GM18502 (cell line): ENCODE measurements at regions not wholly inside any gene's neighbourhood (a gene's known extent, or its start where the extent isn't known, plus 50 kb on each side); places are given as distances from the start of the nearest gene placed in this dataset.

ENCODE experiments used
- ATAC-seq: cut with Tn5 transposase; IDR thresholded peaks from one replicate; pipeline ENCODE4 v1.9.1; 2021; ENCODE audit warnings: mild to moderate bottlenecking; ENCODE audit not compliant: unreplicated experiment, poor library complexity

DNA sequence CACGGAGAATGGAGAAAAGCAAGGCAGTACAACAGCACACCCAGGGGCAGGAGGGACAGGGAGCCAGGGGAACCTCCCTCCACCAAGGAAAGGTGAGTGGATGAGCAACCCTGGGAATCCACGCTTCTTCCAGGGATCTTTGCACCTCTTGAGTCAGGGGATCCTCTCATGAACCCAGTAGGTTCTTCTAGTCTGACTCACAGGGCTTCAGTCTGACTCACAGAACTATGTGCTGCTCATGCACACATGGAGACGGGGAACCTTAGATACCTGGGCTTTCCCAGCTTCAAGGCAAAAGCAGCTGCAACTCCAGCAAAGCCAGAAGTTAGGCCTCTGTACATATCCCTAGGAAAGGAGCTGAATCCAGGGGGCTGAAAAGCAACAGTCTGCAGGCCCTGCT is 1021.4 kb upstream of the TENM4 start:
- no peak for ATAC-seq

DNA sequence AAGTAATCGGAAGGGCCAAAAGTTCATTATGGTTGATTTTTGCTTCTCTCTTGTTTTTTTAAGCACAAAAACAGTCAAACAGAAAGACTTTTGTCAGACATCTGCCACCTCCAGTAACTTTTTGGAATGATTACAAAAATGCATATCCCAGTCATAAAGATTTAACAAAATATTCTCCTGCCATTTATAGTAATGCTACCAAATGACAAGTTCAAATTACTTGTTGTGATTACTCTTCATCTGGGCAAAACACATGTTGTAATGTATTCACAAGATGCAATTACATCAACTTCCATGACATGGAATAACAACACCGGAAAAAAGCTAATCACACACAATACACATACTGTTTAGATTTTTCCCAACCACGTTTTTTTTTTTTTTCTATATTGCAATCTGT is 1017.5 kb upstream of the TENM4 start:
- no peak for ATAC-seq

DNA sequence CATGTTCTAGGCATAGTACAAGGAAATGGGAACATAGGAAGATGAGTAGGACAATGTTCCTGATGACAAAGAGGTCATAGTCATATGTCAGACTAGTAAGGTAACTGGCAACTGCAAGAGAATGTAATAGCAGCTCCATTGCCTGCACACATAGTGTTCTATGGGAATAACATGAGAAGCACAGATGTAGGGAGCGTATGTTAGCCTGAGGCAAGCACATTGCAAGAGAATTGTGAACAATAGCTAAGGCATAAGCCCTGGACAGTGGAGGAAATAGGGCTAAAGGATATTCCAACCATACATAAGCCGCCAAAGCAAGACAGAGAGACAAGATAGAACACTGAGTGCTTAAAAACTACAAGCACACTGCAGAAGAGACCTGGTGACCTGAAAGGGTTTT is 1017.0 kb upstream of the TENM4 start:
- no peak for ATAC-seq

DNA sequence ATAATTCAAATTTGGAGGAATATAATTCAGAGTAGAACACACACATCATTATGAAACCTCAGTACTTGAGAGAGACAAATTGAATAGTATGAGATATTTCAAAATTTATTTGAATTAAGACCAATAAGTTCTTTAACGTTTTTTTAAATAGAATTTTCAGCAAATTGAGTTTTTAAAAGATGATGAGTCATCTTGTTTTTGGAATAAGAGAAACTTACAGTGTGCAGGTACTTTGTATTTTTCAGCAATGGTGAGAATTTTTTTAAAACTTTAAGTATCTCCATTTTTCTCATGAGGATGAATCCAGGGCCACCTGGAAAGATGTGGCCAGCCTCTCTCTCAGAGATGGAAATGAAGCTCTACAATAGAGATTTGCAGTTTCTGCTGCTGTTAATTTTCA is 1015.0 kb upstream of the TENM4 start:
- ATAC-seq: no peak

DNA sequence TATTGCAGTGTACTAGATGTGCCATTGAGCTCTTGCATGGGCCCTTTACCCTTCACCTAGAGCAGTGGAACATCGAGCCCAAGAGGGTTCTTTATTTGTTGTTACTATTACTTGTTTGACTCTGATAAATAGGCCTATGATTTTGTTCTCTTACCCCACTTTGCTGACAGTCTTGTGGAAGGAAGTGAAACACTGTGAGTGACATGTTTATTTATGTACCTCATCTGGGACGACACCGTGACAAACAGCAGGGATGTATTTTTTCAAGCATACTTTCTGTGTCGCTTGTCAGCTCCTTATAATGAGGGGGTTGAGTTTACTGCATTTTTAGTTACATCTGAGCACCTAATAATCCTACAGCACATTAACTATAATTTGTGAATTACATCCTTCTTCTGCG is 1010.3 kb upstream of the TENM4 start:
- no peak for ATAC-seq

DNA sequence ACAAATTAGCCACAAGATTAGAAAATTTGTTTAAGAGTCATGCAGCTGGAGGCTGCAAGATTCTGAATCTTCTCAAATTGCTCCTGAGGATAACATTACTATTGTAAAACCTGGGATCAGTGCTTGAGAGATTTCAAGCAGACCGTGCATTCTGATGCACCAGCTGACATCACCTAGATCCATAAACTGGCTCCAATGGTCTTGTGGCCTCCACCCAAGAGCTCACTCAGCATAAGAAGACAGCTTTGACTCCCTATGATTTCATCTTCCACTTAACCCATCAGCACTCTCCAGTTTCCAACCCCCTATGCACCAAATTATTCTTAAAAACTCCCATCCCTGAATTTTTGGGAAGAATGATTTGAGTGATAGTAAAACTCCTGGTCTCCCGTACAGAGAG is 1007.9 kb upstream of the TENM4 start:
- no peak for ATAC-seq

DNA sequence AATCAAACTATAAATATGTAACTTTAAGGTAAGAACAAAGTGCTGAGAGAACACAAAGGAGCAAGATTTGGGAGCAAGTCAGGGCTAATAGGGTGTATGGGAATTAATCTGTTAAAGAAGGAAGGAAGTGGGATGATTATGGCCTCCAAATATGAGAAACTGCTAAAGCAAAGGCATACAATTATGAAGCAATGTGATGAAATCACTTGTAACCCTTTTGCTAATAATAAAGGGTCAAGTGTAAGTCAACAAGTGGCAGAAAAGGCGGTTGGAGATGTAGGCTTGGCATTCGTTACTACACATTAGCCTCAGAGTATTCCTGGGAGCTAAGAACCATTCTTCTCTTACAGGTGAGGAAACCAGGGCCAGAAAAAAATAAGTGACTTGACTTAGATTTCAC is 1002.3 kb upstream of the TENM4 start:
- ATAC-seq: no peak

DNA sequence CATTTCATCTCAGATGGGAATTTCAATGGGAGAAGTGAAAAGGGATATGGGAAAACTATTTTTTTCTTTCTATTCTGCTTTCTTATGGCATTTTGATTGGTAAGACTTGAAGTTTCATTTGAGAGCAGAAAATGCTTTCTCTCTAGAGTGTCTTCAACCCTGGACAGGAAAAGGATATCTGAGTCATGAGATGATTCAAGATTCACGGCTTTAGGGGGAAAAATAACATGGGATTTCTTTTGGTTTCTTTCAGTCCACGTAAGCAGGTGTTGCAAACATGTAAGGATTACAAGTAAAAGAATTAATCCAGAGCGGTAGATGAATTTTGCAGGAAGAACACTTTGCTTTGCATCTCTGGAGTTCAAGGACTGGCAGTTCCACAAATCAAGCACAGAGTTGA is 1001.0 kb upstream of the TENM4 start:
- ATAC-seq: no peak

DNA sequence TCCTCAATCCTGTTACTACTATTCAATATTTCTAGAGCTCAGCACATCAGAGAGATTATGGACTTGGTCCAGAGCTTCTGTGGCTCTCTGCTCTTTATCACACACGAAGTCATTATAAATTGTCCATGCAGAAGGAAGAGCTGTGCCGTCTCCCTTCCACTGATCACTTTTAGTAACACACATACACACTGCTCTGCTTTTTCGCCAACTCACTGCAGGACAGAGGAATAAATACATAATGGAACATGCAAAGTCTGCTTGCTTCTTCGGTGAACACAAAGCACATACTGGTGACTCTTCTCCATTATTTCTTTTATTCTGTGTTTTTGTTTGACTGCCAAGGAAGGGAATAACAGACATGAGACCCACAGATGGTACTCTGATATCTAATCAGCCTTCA is 1000.0 kb upstream of the TENM4 start:
- ATAC-seq: no peak

DNA sequence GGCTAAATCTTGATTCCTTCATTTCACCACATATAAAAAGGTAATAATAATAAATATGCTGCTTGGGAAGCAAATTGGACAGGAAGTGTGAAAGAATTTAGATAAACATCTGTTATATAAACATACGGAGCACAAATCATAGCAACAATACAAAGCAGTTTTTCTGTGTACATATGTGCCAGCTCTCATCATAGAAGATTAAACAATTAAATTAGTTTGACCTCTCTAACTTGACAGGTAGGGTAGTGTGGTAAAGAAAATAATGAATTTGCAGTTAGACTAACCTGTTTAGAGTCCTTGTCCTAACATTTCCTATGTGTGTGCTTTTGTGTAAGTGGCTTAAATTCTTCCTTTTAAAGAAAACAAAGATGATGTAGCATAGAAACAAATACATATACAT is 995.7 kb upstream of the TENM4 start:
- no peak for ATAC-seq

DNA sequence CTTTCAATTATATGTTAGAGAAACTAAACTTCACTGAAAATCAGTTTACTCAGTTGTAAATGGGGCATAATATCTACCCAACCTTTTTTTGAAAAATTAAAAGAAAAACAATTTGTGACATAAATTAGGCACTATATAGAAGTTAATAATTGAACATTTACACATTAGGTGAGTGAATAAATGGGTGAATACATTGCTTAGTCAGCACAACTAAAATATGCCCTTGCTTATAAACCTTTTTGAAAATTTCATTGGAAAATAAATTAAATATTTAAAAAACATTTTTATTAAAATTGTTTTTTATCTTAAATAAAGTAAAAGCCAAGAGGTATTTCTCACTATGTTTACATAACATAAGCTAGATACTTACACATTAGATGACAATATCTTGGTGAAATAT is 994.5 kb upstream of the TENM4 start:
- ATAC-seq: no peak

DNA sequence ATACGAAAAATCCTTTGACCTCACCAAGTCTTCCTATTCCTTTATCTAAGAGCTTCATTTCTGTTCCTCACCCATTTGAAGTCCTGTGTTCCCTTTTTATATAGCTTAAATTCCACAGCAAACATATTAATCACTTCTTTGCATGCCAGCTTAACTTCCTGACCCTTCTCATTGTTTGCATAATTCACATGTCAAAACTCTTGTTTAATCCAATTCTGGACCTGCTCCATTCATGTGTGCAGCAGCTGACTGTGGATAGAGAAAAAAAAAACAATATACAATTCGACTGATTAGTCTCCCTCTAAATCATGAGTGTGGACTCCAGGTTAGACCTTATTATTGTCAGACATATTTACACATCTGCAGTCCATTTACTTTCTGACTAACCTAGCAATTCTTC is 991.2 kb upstream of the TENM4 start:
- ATAC-seq: no peak

DNA sequence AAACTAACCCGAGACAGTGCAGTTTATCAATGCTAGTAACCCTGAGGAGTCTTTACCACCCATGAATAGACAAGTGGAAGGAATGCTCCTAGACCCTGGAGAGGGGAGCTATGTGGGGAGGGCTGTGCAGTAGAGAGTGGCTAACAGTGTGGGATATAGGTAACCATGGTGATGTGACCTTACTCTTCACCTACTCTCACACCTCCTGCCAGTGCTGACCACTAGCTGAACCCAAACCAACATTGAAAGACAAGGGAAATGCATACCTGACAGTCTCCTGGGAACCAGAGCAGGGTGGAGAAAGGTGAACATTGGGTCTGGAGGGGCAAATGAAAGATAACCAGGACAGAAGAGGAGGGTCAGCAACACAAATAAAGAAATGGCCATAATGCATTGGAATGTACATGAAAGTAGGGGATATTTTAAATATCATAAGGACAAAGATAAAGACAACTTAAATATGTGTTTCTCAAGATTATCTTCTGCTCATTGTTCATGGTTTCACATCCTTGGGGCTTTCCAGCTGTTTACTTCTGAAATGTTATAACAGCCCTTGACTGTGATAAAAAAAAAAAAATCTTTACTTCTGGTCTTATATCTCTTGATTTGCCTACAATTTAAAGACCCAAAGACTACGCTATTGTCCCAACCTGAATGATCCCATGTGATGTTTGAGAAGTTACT is 983.3 kb upstream of the TENM4 start:
- no peak for ATAC-seq

DNA sequence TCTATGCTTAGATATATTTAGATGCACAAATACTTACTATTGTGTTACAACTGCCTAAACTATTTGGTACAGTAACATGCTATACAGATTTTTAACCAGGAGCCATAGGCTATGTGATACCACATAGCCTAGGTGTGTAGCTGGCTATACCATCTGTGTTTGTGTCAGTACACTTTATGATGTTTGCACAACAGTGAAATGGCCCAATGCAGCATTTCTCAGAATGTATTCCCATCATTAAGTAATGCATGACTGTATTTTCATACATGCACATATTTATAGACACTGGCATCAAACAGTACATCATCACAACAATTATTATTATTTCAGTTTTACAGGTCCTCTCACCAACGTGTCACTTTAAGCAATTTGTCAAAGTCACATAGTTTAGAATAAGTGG is 979.5 kb upstream of the TENM4 start:
- no peak for ATAC-seq

DNA sequence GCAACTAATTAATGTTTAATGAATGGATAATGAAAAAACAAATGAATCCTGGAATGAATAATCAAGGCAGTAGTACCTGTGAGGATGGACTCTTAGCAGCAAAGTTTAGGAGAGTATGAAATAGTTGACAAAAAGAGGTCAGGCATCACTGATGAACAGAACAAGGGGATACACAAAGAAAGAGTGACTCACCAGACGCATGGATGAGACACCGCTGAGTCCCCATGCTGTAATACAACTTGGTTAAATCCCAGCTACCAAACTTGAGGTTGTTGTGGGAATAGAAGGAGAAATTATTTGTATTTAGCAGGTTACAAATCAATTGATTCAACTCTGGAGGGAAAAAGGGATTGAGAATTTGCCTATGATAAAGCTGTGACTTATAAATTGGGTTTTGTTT is 976.9 kb upstream of the TENM4 start:
- ATAC-seq: no peak

DNA sequence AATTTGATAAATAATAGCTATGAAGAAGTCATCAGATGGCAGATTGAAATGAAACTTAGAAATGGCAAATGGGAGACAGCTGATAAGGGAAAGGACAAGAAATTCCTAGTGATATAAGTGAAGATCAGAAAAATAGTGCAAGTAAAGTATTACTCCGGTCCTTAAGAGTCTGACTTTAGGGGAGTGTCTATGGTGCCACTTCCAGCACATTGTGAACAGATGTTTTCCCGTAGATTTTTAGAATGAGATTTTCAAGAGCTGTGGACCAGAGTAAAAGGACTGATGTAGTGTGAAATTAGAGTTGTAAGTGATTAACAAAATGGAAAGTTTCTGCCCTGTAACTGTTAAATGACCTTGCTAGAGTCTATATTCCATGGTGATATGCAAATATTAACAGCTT is 974.8 kb upstream of the TENM4 start:
- no peak for ATAC-seq

DNA sequence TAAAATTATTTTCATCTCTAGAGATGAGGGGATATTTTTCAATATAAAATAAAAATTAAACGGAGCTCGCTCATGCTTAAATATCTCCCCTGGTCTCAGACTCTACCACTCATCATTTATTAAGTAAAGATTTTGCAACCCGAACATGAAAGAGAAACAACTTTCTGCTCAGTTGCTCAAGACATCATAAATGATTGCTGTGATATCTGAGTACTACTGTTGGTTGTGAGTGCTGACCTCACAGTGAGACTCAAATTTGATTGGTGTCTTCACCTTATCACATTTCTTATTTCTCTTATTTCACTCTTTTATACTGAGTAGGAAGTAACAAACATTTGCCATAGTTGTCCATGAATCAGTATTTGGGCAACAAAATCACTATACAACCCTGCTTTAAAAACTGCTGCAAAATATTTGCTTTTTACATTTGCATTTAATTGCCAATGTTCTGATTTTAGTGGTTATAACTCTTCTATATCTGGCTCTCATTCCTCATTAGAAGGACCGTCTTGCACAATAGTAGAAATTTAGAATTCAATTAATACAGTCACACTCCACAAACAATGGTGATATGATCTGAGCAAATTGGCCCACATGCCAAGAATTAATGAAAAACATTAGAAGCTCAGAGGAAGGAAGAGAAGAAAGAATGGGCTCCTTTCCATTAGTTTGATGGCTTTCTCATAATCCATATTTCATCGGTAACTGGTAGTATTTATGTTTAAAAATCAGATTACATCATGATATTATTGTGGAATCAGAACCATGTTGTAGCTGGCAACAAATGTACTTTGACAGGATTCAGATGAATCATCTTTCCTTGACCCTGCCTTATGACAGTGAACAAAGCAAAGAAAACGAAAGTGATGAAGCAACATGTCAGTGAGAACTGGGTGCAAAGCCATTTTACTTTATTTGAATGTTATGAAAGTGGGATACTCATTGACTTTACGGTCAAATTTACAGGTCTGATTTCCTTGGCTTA is 973.6 kb upstream of the TENM4 start:
- ATAC-seq: no peak

DNA sequence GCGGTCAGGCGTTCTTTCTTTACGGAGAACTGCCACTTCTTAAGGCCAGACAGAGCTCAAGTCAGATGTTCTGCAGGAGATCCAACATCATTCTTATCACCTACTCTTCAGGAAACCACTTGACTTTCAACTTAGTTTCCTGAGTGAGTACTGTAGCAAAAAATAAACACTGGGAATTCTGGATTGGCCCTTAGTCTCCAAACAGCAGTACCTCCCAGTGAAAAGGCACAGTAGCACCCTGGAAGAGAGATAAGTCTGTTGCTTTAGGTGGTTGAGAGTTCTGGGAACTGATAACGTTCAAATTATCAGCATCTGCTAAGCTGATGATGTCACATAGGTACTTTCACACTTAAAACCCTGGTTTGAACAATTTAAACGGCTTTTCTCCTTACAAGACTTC is 971.8 kb upstream of the TENM4 start:
- no peak for ATAC-seq

DNA sequence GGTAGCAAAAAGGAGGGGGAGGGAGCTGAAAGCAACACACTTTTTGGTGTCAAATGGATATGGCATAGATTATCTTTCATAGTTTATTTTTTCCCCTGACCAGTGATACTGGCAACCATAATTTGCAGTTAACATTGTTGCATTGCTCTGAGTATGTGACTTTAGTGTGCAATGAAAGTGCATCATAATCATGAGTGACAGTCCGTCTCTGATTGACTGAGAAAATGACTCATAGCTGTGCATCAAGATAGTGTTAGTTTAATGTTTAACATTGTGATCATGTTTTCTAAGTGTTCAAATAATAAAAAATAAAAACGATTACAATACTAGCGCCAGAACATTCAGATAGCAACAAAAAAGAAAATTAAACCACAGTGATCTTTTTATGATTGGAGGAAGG is 952.4 kb upstream of the TENM4 start:
- no peak for ATAC-seq

DNA sequence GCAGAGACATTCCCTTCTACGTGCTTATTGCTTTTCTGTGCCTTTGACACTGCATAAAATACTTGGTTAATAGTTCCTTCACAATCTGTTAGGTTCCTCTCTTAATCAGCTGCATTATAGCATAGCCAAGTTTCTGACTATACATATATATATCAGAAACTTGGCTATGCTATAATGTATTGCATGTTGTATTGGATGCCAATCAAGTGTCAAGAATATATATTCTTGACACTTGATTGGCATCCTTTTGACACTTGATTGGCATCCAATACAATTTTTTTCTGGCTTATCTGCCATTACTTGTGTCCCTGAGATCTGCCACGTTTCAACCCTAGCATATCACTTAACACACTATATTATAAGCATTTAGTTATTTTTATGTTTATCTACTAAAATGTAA is 949.7 kb upstream of the TENM4 start:
- ATAC-seq: no peak

DNA sequence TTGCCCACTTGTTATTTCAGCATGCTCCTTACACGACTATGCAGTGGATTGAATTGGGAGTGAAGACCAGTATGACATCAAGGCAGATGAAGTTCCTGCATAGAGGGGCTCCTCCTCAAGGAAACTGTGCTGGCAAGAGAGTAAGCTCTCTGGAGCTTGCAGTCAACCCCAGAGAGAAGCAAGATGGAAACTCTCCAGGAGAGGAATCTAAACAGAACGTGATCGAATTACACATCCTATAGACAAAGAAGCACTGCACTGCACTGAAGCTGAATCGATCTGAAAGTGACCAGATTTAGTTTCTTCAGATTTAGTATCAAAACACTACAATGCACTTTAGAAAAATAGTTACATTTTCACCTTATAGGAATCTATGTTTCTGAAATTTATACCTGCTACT is 947.7 kb upstream of the TENM4 start:
- no peak for ATAC-seq

DNA sequence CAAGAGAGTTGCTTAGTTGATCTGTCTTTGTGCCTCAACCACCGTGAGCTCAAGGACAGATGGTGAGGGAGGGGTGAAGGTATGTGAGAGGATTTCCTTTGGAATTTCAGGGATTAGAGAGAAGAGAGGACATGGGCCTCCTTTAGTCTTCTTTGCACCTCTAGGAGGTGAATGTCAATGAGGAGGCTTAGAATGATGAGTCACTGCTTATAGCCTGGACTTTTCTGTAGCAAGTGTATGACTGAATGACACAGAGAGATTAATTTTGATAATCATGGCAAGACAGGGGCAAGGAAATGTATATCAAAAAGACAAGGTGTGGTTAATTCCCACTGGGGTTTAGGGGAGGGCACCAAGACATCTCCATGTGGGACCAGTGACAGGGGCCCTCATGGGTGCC is 947.3 kb upstream of the TENM4 start:
- no peak for ATAC-seq
